NCI-H524 treated with DMSO at 0.1 percent for 48 hours (cell line): ENCODE measurements at regions not wholly inside any gene's neighbourhood (a gene's known extent, or its start where the extent isn't known, plus 50 kb on each side); places are given as distances from the start of the nearest gene placed in this dataset.

Experiments
- DNase-seq: peaks from one replicate; lab custom pipeline; 2025; lab: John Stamatoyannopoulos, UW

DNA sequence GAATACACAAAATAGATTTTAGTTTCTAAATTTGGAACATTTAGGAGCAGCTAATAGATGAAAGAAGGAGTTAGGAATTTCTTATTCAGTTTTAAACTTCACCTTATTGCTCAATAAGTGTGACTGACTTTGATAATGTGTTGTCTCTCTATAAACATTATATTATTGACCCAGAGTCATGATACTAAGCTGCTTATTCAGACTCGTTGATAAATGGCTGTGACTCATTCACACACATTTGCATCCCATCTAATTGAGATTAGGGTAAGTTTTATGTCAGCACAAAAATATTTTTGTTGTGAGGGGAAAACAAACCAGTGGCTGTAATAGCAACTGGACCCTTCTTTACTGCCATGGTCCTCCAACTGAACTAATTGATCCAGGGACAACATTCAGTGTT, 137.6 kb downstream of the GOLIM4 start:
- DNase-seq = no peak

DNA sequence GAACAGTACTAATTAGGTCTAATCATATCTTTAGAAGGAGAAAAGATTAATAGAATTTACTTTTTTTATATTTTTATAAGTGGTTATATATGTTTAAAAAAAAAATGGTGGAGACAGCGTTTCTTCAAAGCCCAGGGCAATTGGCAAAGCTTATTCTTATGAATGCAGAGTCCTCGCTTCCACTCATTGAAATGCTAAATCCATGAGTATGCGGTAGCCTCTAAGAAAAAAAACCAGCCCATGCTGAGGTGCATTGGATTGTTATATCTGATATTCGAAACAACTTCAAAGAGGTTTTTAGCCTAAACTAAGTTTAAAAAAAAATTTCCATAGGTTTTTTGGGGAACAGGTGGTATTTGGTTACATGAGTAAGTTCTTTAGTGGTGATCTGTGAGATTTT, 142.8 kb downstream of the GOLIM4 start:
- no peak for DNase-seq

DNA sequence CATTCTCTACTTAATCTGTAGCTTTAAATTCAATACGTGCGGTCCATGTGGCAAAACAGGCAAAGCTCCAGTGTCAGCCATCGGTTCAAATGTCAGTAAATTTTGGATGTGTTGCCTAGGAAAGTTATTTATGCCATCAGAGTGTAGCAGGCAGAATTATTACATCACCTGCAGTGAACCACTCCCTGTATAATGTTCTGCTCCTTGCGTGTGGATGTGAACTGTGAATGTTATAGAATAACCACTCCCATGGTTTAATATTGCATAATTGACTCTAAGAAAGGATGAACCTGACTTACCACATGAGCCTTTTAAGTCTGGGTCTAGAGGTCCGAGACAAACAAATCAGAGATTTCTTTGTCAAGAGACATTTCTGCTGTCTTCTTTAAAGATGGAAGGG, 145.5 kb downstream of the GOLIM4 start:
- no peak for DNase-seq

GRCh38 chr3:167941234-167941995, 154.3 kb downstream of the GOLIM4 start:
- DNase-seq = no peak

GRCh38 chr3:167940241-167940640, 155.5 kb downstream of the GOLIM4 start:
- DNase-seq = no peak

GRCh38 chr3:167938516-167938915, 157.2 kb downstream of the GOLIM4 start:
- no peak for DNase-seq

DNA sequence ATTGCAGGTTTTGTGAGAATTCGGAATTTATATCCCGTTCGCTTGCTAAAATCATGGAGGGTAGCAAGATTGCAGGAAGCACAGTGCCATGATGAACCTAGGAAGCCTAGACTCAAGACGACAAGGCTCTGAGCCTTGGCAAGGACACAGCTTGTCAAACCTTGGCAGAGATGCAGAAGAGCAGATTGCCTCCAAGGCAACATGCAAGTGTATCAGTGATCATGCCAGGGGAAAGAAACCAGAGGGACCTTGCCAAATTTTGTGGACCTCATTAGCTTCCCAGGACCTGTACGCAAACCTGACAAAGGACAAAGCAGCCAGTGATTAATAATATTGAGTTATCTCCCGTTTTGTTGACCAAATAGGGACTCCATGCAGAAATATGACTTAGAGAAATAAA, 159.7 kb downstream of the GOLIM4 start:
- DNase-seq = no peak

DNA sequence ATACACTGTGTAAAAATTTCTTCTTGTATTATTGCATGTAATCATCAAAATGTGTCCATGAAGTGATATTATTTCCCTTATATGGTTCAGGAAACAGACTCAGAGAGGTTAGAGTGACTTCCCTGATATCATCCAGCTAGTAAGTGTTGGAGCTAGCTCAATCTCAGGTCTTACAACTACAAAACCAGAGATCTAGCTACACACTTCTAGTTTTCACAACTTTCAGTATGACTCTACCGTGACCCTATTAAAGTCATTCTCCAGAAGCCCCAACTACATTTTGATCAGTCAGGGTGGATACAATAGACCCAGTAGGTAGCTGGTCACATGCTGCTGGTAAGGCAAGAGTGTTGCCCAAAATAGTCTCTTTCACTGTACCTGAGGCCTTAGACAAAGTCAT, 165.3 kb downstream of the GOLIM4 start:
- no peak for DNase-seq

- no peak for DNase-seq
These were observed 165.8 kb downstream of the GOLIM4 start for GRCh38 chr3:167929968-167930367.

GRCh38 chr3:167928381-167928780, 167.3 kb downstream of the GOLIM4 start:
- no peak for DNase-seq

GRCh38 chr3:167920747-167921146, 175.0 kb downstream of the GOLIM4 start:
- no peak for DNase-seq

GRCh38 chr3:167919590-167919989, 176.1 kb downstream of the GOLIM4 start:
- no peak for DNase-seq

DNA sequence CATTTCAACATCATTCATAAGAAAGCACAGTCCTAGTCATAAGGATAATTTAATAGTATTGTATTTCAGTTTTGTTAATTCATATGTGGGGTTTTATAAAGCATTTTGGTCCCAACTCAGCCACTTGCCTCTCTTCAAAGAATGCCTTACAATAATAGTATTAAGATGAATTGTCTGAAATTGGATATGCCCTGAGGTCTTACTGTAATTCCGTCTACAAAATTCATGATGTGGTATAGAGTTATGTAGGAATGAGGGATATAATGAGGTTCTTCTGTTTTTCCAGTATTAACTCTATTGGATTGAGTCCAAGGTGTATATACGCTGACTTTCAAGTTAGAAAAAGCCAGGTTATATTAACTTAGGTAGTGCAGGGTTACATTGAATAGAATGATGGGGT, 177.0 kb downstream of the GOLIM4 start:
- no peak for DNase-seq

DNA sequence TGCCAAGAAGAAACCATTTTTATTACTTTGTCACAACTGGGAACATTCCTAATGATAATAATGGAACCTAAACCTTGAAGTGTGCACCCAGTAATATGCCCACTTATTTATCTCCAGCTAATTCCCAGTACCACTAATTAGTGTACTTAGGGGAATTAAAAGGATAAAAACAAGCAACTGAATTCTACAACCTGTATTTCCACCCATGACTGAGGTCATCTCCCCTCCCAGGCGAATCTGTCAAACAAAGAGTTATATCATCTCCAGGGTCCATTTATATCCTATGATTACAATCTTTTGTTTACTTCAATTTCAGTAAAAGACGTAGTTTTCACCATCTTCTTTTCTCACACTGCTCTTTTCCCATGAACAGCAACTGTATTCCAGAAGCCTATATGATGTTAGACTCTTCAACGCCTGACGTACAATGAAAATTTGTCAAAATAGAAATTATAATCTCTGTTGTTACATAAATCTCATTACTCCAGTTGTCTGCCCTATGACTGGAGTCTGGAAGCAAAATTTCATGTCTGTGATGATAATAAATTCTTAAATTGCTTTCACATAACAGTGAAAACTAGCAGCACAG, 177.6 kb downstream of the GOLIM4 start:
- DNase-seq = no peak

DNA sequence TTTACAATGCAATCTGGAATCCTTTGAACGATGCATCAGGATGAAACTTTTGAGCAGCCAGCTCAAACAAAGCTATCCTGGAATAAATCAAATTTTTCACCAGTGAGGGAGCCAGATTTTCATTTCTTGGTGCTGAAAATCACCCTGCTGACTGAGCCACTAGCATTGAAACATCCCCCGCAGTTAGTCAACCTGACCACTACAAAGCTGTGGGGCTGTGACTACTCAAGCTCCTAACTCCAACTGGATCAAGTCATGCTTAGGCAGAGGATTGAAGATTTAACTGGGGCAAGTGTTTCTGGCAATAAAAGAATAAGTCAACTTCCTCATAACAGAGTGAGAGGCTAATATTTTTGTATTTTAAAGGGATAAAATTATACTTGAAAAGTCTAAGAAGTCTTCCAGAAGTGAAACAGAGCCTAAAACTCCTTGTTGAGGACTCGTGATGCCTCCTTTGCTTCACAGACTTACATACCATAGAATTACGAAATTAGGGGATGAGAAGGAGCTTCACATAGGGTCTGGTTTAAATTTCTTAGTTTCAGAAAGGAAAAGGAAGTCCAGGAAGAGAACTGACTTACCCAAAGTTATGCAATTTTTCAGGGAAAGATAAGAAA, 177.8 kb downstream of the SERPINI1 start:
- no peak for DNase-seq

GRCh38 chr3:167909952-167910351, 174.4 kb downstream of the SERPINI1 start:
- no peak for DNase-seq

- no peak for DNase-seq
These were observed 174.0 kb downstream of the SERPINI1 start for GRCh38 chr3:167909504-167909896.

DNA sequence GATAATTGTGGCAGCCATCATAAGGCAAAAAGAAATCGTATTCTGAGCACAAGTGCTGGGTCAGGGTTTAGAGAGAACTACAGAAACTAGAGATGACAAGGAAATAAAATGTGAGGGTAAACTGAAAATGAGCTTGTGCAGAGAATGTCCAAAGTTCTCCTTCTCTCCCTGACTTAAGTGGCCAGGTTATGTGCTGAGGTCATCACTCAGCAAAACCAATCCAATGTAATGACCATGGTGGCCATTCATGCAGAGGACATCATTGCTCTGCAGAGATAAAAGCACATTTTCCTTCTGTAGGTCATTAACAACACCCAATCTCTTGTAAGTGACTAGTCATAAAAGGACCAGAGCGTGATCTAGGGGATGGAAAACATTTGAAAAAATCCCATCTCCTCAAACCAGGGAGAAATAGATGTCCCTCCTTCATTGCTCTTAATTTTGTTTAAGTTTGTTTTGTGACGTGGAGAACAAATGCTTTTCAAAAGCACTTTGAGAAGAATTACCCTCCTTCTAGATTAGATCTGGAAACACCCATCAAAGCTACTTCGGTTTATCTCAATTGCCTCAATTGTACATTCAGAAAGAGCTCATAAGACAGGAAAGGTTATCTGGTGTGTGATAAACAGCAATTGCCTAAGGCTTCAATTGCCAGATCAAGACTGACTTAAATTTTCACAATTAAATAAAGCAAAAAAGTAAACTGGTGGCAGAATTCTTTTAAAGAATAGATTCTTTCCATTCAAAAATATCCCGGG, 173.4 kb downstream of the SERPINI1 start:
- no peak for DNase-seq

DNA sequence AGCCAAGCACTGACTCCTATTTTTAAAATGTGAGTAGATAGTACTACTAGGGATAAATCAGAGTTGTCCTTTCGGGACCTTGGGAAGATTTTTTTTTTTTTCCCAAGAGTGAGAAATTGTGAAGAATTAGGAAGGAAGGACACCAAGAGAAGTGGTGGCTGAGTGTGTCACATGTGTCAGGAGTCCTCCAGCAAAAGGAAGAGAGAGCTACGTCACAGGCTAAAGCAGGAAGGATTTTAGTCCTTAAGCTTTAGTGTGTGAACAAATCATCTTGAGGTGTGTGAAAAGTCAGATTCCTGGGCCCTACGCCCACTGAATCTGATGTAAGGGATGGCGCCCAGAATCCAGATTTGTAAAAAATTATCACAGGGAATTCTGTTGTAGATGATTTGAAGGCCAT, 172.7 kb downstream of the SERPINI1 start:
- no peak for DNase-seq

DNA sequence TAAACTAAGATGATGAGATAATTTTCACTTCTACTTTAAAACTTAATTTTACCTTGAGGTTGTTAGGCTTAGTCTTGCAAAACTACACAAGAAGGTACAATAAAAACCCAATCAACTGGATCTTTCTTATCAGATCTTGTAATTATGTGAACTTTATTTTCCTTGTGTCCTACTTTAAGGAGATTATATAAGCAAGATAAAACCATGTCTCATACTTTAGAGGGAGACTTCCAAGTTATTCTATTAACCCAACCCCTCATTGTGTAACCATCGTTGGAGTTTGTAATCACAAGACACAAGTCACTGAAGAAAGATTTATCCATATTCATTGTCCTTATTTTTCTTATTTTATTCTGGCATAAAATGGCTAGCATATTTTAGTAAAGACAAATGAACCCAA, 165.6 kb downstream of the SERPINI1 start:
- DNase-seq = no peak

- DNase-seq = peak; percentile 73
These were observed 163.6 kb downstream of the SERPINI1 start for GRCh38 chr3:167899093-167899492.

DNA sequence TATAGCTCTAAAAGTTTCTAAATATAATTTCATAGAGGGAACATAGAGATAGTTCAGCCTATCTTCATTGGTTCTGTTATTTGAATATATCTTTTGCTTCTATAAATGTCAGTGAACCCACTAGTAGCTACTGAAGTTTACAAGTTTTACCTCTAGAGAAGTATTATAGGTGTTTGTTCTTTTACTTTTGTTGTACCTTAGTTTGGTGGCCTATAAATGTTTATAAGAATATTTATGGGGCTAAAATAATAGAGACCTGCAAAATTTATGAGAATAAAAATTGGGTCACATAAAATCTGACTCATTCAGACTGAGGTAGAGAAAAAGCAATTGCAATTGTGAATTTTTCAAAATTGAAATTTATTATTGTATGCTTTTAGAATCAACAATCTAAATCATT, 162.6 kb downstream of the SERPINI1 start:
- no peak for DNase-seq

- no peak for DNase-seq
These were observed 160.2 kb downstream of the SERPINI1 start for GRCh38 chr3:167895684-167896083.
